Coronary artery (tissue), 2 donors: ENCODE measurements at regions not wholly inside any gene's neighbourhood (a gene's known extent, or its start where the extent isn't known, plus 50 kb on each side); places are given as distances from the start of the nearest gene placed in this dataset.

Source experiments
- DNase-seq: peaks from one replicate; pipeline ENCODE4 v3.0.0-alpha.2; 2017; ENCODE audit warnings: low spot score
- H3K27ac ChIP-seq, 2 donors: fragments of 200-600 bp; sonication (generic); one replicate each; pipeline ENCODE4 v1.5.1; 2016 to 2019
- H3K4me3 ChIP-seq: fragments of 200-600 bp; sonication (generic); 2 replicates; pipeline ENCODE4 v1.5.1; 2016; ENCODE audit warnings: mild to moderate bottlenecking, moderate library complexity
- TF ChIP-seq, protein P1 (sequence below): fragments of 200-600 bp; sonication (generic); IDR thresholded peaks from one replicate; pipeline ENCODE4 v1.5.1; 2019; ENCODE audit warnings: antibody characterized with exemption

DNA sequence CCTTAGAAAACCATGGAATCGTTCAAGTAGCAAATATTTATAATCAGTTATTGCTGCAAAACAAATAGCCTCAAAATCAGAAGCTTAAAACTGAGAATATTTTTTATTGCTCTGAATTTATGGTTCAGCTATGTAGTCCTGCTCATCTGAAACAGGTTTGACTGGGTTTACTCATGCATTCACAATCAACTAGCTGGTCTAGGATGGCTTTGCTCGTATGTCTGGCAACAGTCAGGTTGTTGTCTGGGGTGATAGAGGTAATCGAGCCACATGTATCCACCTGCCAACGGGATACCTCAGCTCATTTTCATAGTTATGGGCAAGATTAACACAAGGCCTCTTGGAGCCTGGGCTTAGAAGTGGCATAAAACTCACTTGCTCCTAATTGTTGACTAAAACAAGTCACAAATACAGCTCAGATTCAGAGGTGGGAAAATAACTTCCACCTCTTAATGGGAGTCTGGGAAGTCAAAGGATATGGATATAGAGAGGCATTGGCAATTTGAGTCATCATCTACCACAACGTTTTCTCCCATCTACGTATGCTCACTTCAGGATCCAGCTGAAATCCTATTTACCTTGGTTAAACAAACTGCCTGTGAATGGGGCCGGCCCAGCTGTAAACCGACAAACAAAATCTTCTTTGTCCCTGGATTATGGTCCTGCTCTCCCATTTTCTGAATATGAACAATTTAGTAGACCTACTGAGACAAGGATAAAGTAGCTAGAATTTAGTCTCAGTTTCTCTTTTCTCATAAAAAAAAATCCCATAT is 54.5 kb upstream of the TENT5A start:
- no peak overlapping the region for H3K27ac ChIP-seq
- TF ChIP-seq, protein P1, sequence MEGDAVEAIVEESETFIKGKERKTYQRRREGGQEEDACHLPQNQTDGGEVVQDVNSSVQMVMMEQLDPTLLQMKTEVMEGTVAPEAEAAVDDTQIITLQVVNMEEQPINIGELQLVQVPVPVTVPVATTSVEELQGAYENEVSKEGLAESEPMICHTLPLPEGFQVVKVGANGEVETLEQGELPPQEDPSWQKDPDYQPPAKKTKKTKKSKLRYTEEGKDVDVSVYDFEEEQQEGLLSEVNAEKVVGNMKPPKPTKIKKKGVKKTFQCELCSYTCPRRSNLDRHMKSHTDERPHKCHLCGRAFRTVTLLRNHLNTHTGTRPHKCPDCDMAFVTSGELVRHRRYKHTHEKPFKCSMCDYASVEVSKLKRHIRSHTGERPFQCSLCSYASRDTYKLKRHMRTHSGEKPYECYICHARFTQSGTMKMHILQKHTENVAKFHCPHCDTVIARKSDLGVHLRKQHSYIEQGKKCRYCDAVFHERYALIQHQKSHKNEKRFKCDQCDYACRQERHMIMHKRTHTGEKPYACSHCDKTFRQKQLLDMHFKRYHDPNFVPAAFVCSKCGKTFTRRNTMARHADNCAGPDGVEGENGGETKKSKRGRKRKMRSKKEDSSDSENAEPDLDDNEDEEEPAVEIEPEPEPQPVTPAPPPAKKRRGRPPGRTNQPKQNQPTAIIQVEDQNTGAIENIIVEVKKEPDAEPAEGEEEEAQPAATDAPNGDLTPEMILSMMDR = no peak
- H3K4me3 ChIP-seq = no peak overlapping the region
- DNase-seq = no peak

DNA sequence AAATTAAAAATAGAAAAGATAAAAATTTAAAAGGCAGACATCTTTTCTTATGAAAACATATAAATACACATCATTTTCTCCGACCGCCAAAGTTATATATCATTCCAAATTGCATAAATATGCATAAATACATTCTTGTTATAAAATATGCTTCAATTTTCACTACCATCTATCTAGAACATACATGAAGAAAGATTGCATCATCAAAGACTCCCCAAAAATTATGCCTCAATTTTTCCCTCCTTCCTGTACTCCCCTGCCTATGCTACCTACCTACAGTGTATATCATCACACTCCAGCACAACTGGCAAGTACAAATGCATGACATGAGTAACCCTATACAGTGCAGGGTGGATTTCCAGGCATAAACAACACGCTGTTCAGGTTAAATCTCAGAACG is 49.9 kb upstream of the TENT5A start:
- Histone ChIP-seq H3K4me3 (no peak overlapping the region), H3K27ac (no peak overlapping the region)
- TF ChIP-seq, protein P1 = no peak
- DNase-seq = no peak
